Medulla oblongata (tissue), 1 donor: ENCODE measurements at regions not wholly inside any gene's neighbourhood (a gene's known extent, or its start where the extent isn't known, plus 50 kb on each side); places are given as distances from the start of the nearest gene placed in this dataset.
A peak's percentile ranks its signal among the peaks of the same experiment; 100 is the strongest.
"Not testable (repeated sequence)": the region's sequence is repeated elsewhere in the genome, so short reads cannot be mapped to it uniquely, and the experiment has no call there.

Source experiments
- DNase-seq: peaks from one replicate; pipeline ENCODE4 v3.0.0-alpha.2; 2015; ENCODE audit errors: extremely low spot score

GRCh38 chr12:84136862-84137367 lies 775.7 kb downstream of the SLC6A15 start:
- no peak for DNase-seq

GRCh38 chr12:84135586-84136279 lies 776.9 kb downstream of the SLC6A15 start:
- DNase-seq: no peak

- DNase-seq: no peak
Observed at GRCh38 chr12:84134797-84135366, 777.7 kb downstream of the SLC6A15 start.

- no peak for DNase-seq
Observed at GRCh38 chr12:84131076-84131475, 781.5 kb downstream of the SLC6A15 start.

- DNase-seq: no peak
Observed at GRCh38 chr12:84128117-84128991, 784.2 kb downstream of the SLC6A15 start.

- DNase-seq: no peak
Observed at GRCh38 chr12:84124211-84124610, 788.4 kb downstream of the SLC6A15 start.

GRCh38 chr12:84117190-84117589 lies 795.4 kb downstream of the SLC6A15 start:
- no peak for DNase-seq

- DNase-seq: no peak
Observed at GRCh38 chr12:84113666-84114065, 798.9 kb downstream of the SLC6A15 start.

- DNase-seq: not testable (repeated sequence)
Observed at GRCh38 chr12:84103886-84104285, 808.7 kb downstream of the SLC6A15 start.

GRCh38 chr12:84101963-84102362 lies 810.6 kb downstream of the SLC6A15 start:
- DNase-seq: not testable (repeated sequence)

- DNase-seq: peak; percentile 84
Observed at GRCh38 chr12:84099591-84099990, 813.0 kb downstream of the SLC6A15 start.

- DNase-seq: no peak
Observed at GRCh38 chr12:84091651-84092050, 820.9 kb downstream of the SLC6A15 start.

- no peak for DNase-seq
Observed at GRCh38 chr12:84089356-84089755, 823.2 kb downstream of the SLC6A15 start.

GRCh38 chr12:84085046-84085445 lies 827.6 kb downstream of the SLC6A15 start:
- DNase-seq: no peak

- DNase-seq: no peak
Observed at GRCh38 chr12:84079626-84080025, 833.0 kb downstream of the SLC6A15 start.

- no peak for DNase-seq
Observed at GRCh38 chr12:84077679-84078078, 834.9 kb downstream of the SLC6A15 start.

GRCh38 chr12:84075991-84076390 lies 836.6 kb downstream of the SLC6A15 start:
- no peak for DNase-seq

- no peak for DNase-seq
Observed at GRCh38 chr12:84073401-84073800, 839.2 kb downstream of the SLC6A15 start.

- DNase-seq: no peak
Observed at GRCh38 chr12:84072961-84073360, 839.6 kb downstream of the SLC6A15 start.

GRCh38 chr12:84070292-84070691 lies 842.3 kb downstream of the SLC6A15 start:
- no peak for DNase-seq

GRCh38 chr12:84069699-84070098 lies 842.9 kb downstream of the SLC6A15 start:
- DNase-seq: no peak

- no peak for DNase-seq
Observed at GRCh38 chr12:84069198-84069597, 843.4 kb downstream of the SLC6A15 start.
